GM21723 (cell line): ENCODE measurements at regions not wholly inside any gene's neighbourhood (a gene's known extent, or its start where the extent isn't known, plus 50 kb on each side); places are given as distances from the start of the nearest gene placed in this dataset.

Experiments used
- ATAC-seq: cut with Tn5 transposase; IDR thresholded peaks from one replicate; pipeline ENCODE4 v1.9.1; 2021; ENCODE audit warnings: mild to moderate bottlenecking, moderate library complexity; ENCODE audit not compliant: unreplicated experiment

GRCh38 chr11:134529212-134530096 is 117.4 kb upstream of the B3GAT1 start:
- no peak for ATAC-seq

GRCh38 chr11:134528453-134528852 is 116.4 kb upstream of the B3GAT1 start:
- no peak for ATAC-seq

GRCh38 chr11:134527382-134528243 is 115.6 kb upstream of the B3GAT1 start:
- ATAC-seq, result no peak

GRCh38 chr11:134524896-134525845 is 113.1 kb upstream of the B3GAT1 start:
- no peak for ATAC-seq

GRCh38 chr11:134524201-134524600 is 112.2 kb upstream of the B3GAT1 start:
- no peak for ATAC-seq

GRCh38 chr11:134522782-134523570 is 110.9 kb upstream of the B3GAT1 start:
- no peak for ATAC-seq

GRCh38 chr11:134521452-134522289 is 109.6 kb upstream of the B3GAT1 start:
- ATAC-seq, result no peak

- no peak for ATAC-seq
Measured at GRCh38 chr11:134521001-134521400, 109.0 kb upstream of the B3GAT1 start.

- no peak for ATAC-seq
Measured at GRCh38 chr11:134519788-134520187, 107.7 kb upstream of the B3GAT1 start.

GRCh38 chr11:134519390-134519750 is 107.3 kb upstream of the B3GAT1 start:
- ATAC-seq, result no peak

- no peak for ATAC-seq
Measured at GRCh38 chr11:134518616-134519389, 106.8 kb upstream of the B3GAT1 start.

- no peak for ATAC-seq
Measured at GRCh38 chr11:134517621-134518293, 105.7 kb upstream of the B3GAT1 start.

- ATAC-seq, result no peak
Measured at GRCh38 chr11:134517115-134517514, 105.1 kb upstream of the B3GAT1 start.

GRCh38 chr11:134516529-134516928 is 104.5 kb upstream of the B3GAT1 start:
- ATAC-seq, result no peak

- ATAC-seq, result no peak
Measured at GRCh38 chr11:134515081-134515960, 103.3 kb upstream of the B3GAT1 start.

GRCh38 chr11:134514354-134514951 is 102.4 kb upstream of the B3GAT1 start:
- no peak for ATAC-seq
